Aorta (tissue), 5 donors: ENCODE measurements at regions not wholly inside any gene's neighbourhood (a gene's known extent, or its start where the extent isn't known, plus 50 kb on each side); places are given as distances from the start of the nearest gene placed in this dataset.

ENCODE experiments used
- ATAC-seq: fragments of 200-7000 bp; cut with Tn5 transposase; one replicate; pipeline ENCODE4 v1.9.1; 2022; ENCODE audit warnings: moderate library complexity; ENCODE audit not compliant: low FRiP score
- DNase-seq, 2 donors: peaks; one replicate each; pipeline ENCODE4 v3.0.0-alpha.2; 2020
- H3K27ac ChIP-seq, 2 donors: one replicate each; pipeline ENCODE4 v1.5.1; 2013; ENCODE audit warnings: low read length in 2 of 2, mild to moderate bottlenecking in 2 of 2, moderate library complexity in 2 of 2, control low read depth in 1 of 2, inconsistent platforms in 1 of 2, low read depth in 1 of 2
- H3K27me3 ChIP-seq, 2 donors: one replicate each; pipeline ENCODE4 v1.6.1; 2013; ENCODE audit warnings: control low read depth in 1 of 2, low read length in 1 of 2, mild to moderate bottlenecking in 1 of 2, moderate library complexity in 1 of 2; ENCODE audit not compliant: insufficient read depth in 2 of 2, control insufficient read depth in 1 of 2
- H3K36me3 ChIP-seq, 2 donors: one replicate each; pipeline ENCODE4 v1.6.1; 2013; ENCODE audit warnings: control low read depth in 1 of 2, low read length in 1 of 2, mild to moderate bottlenecking in 1 of 2; ENCODE audit not compliant: insufficient read depth in 2 of 2, control insufficient read depth in 1 of 2
- H3K4me1 ChIP-seq, 2 donors: one replicate each; pipeline ENCODE4 v1.6.1; 2013; ENCODE audit warnings: low read length in 2 of 2, control low read depth in 1 of 2, mild to moderate bottlenecking in 1 of 2, moderate library complexity in 1 of 2; ENCODE audit not compliant: insufficient read depth in 2 of 2, control insufficient read depth in 1 of 2
- H3K4me3 ChIP-seq, 2 donors: one replicate each; pipeline ENCODE4 v1.5.1; 2013; ENCODE audit warnings: low read length in 2 of 2, control low read depth in 1 of 2, mild to moderate bottlenecking in 1 of 2
- H3K9me3 ChIP-seq: one replicate; pipeline ENCODE4 v1.6.1; 2013; ENCODE audit warnings: mild to moderate bottlenecking, low read length; ENCODE audit not compliant: control insufficient read depth
- WGBS, 2 donors: extraction: QIAGEN DNeasy Blood & Tissue Kit; methylation state at CpG; one replicate each; pipeline ENCODE4 v1.1.7; 2013; 5-methylcytosine and 5-hydroxymethylcytosine counted together
- intact Hi-C, 2 donors: fragments of 100-400 bp; cut with DNase I; formaldehyde crosslinking; loops; one replicate each; pipeline versions ENCODE4 v1.14.2 to v1.15.0; 2022
- donor health status: healthy with polysubstance abuse.
- donor health status: Bipolar disorder and iron deficiency.
- donor health status: DM: no; HTN: no; CAD: no.
- donor health status: DM: no; HTN: no; CAD: no.
- donor health status: DM: yes; HTN: yes; CAD: no.

GRCh38 chr9:93826905-93827544 is 128.1 kb downstream of the BARX1 start:
- intact Hi-C loops: loop anchor here (5.0 to 10.0 kb wide), 2 partner anchors 135 to 138 kb away; no protein-coding TSS in a partner anchor
- Histone ChIP-seq H3K27ac (no peak overlapping the region), H3K36me3 (no peaks in the 10 kb centered on the region), H3K27me3 (no peaks in the 10 kb centered on the region), H3K9me3 (no peaks in the 10 kb centered on the region), H3K4me3 (no peak overlapping the region), H3K4me1 (no peaks in the 10 kb centered on the region)
- ATAC-seq (no peak), DNase-seq (peak in 1 of 2 donors; percentile 49)
- WGBS, 2 donors: 73 to 81% methylated on average over 19 to 20 of the region's 20 CpGs

GRCh38 chr9:93826209-93826608 is 128.9 kb downstream of the BARX1 start:
- intact Hi-C loops: loop anchor here (5.0 to 10.0 kb wide), 2 partner anchors 136 to 139 kb away; no protein-coding TSS in a partner anchor
- 38 to 46% methylated on average over 36 of the region's 36 CpGs for WGBS, 2 donors
- Histone ChIP-seq H3K27me3 (no peaks in the 10 kb centered on the region), H3K27ac (no peak overlapping the region), H3K4me1 (no peaks in the 10 kb centered on the region), H3K9me3 (no peaks in the 10 kb centered on the region), H3K36me3 (no peaks in the 10 kb centered on the region), H3K4me3 (no peak overlapping the region)
- peak in 1 of 2 donors; percentile 73 for DNase-seq
- no peak for ATAC-seq

- DNase-seq: peak in 1 of 2 donors; percentile 51
- Histone ChIP-seq H3K4me1 (no peaks in the 10 kb centered on the region), H3K9me3 (no peaks in the 10 kb centered on the region), H3K36me3 (no peaks in the 10 kb centered on the region), H3K27me3 (no peaks in the 10 kb centered on the region), H3K4me3 (no peak overlapping the region), H3K27ac (no peak overlapping the region)
- intact Hi-C loops: loop anchor here (5.0 to 10.0 kb wide), 2 partner anchors 137 to 139 kb away; no protein-coding TSS in a partner anchor
- WGBS, 2 donors: 90 to 92% methylated on average over 18 of the region's 18 CpGs
- ATAC-seq: no peak
These were observed 129.6 kb downstream of the BARX1 start for GRCh38 chr9:93825348-93826115.

GRCh38 chr9:93824386-93825294 is 130.5 kb downstream of the BARX1 start:
- 83 to 88% methylated on average over 9 of the region's 9 CpGs for WGBS, 2 donors
- Histone ChIP-seq H3K4me1 (no peaks in the 10 kb centered on the region), H3K4me3 (no peak overlapping the region), H3K27me3 (no peaks in the 10 kb centered on the region), H3K36me3 (no peaks in the 10 kb centered on the region), H3K27ac (no peak overlapping the region), H3K9me3 (no peaks in the 10 kb centered on the region)
- ATAC-seq (no peak), DNase-seq (peak in 1 of 2 donors; percentile 59)
- intact Hi-C loops: loop anchor here (5.0 to 10.0 kb wide), 2 partner anchors 138 to 140 kb away; no protein-coding TSS in a partner anchor

GRCh38 chr9:93823245-93824072 is 131.7 kb downstream of the BARX1 start:
- intact Hi-C loops: loop anchor here in 1 of 2 donors (10.0 kb wide), 1 partner anchor 141 kb away; no protein-coding TSS in a partner anchor
- Histone ChIP-seq H3K36me3 (no peaks in the 10 kb centered on the region), H3K4me1 (no peaks in the 10 kb centered on the region), H3K27ac (no peak overlapping the region), H3K27me3 (no peaks in the 10 kb centered on the region), H3K9me3 (no peaks in the 10 kb centered on the region), H3K4me3 (no peak overlapping the region)
- WGBS, 2 donors: 86 to 93% methylated on average over 9 of the region's 9 CpGs
- ATAC-seq: no peak
- peak in 1 of 2 donors; percentile 63 for DNase-seq

GRCh38 chr9:93822229-93822628 is 132.9 kb downstream of the BARX1 start:
- DNase-seq: no peak
- 91 to 92% methylated on average over 6 of the region's 6 CpGs for WGBS, 2 donors
- ATAC-seq: no peak
- no peaks in the 10 kb centered on the region for H3K4me1 ChIP-seq
- H3K36me3 ChIP-seq: no peaks in the 10 kb centered on the region
- H3K4me3 ChIP-seq: no peak overlapping the region
- intact Hi-C loops: loop anchor here in 1 of 2 donors (10.0 kb wide), 1 partner anchor 143 kb away; no protein-coding TSS in a partner anchor
- no peaks in the 10 kb centered on the region for H3K27me3 ChIP-seq
- no peaks in the 10 kb centered on the region for H3K9me3 ChIP-seq
- H3K27ac ChIP-seq: no peak overlapping the region

GRCh38 chr9:93821307-93821703 is 133.8 kb downstream of the BARX1 start:
- intact Hi-C loops: loop anchor here in 1 of 2 donors (10.0 kb wide), 1 partner anchor 143 kb away; no protein-coding TSS in a partner anchor
- no peaks in the 10 kb centered on the region for H3K36me3 ChIP-seq
- no peaks in the 10 kb centered on the region for H3K9me3 ChIP-seq
- H3K27me3 ChIP-seq: no peaks in the 10 kb centered on the region
- WGBS, 2 donors: 93% methylated on average over 2 of the region's 2 CpGs
- no peak overlapping the region for H3K4me3 ChIP-seq
- no peak overlapping the region for H3K27ac ChIP-seq
- DNase-seq (no peak), ATAC-seq (no peak)
- H3K4me1 ChIP-seq: no peaks in the 10 kb centered on the region
